ENCODE measurements at regions not wholly inside any gene's neighbourhood (a gene's known extent, or its start where the extent isn't known, plus 50 kb on each side); places are given as distances from the start of the nearest gene placed in this dataset.
"Not testable (repeated sequence)": the region's sequence is repeated elsewhere in the genome, so short reads cannot be mapped to it uniquely, and the experiment has no call there.

DNA sequence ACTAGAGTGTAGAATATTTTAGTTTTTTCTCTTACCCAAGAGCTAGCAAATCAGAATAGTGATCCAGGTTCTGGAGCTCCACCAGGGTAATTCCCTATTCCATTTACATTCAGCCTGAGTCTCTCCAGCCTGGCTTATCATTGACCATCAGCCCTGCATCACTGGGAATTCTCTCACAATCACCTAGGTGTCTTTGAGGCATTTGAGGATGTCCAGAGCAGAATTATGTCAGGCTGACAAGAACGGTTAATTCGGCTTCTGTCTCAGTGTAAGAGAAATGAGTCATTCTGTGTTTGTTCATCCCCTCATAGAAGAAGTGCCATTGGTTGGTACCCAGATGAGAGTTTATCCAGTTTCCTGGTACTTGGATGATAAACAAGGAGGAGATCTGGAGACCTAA lies 180.5 kb downstream of the ZNF737 start:
- no peak for DNase-seq

DNA sequence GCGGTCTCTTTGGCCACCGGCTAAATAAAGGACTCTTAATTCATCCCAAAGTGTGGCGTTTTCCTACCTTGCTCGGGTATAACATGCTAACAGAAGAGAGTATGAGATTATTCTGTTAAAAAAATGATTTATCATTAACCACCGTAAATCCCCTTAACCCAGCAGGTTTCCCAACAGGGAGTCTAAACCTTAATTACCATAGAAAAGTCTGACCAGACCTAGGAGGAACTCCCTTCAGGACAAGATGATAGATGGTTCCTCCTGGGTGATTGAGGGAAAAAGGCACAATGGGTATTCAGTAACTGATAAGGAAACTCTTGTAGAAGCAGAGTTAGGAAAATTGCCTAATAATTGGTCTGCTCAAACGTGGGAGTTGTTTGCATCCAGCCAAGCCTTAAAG lies 193.7 kb downstream of the ZNF737 start:
- no peak for DNase-seq

DNA sequence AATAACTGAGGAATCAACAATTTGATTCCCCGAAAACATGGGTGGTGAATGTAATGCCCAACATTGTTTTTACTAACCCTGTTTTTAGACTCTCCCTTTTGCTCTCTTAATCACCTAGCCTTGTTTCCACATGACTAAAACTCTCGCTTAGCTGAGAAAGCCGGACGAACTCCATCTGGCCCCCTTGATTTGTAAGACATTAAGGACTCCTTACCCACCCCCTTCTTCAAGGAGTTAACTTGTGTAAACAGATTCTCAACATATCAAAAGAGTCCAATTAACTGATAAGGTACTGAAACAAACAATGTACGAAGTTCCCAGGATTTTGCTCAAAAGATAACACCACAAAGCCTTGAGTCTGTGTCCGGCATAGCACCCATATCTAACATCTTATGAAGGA lies 194.3 kb downstream of the ZNF737 start:
- not testable (repeated sequence) for DNase-seq

DNA sequence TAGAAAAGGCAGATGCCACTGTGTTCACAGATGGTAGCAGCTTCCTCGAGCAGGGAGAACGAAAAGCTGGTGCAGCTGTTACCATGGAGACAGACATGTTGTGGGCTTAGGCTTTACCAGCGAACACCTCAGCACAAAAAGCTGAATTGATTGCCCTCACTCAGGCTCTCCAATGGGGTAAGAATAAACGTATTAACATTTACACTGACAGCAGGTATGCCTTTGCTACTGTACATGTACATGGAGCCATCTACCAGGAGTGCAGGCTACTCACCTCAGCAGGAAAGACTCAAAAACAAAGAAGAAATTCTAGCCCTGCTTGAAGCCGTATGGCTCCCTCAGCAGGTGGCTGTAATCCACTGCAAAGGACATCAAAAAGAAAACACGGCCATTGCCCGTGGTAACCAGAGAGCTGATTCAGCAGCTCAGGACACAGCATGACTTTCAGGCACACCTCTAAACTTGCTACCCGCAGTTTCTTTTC lies 197.7 kb downstream of the ZNF737 start:
- DNase-seq: peak in 1 of 2 donors; percentile 1

DNA sequence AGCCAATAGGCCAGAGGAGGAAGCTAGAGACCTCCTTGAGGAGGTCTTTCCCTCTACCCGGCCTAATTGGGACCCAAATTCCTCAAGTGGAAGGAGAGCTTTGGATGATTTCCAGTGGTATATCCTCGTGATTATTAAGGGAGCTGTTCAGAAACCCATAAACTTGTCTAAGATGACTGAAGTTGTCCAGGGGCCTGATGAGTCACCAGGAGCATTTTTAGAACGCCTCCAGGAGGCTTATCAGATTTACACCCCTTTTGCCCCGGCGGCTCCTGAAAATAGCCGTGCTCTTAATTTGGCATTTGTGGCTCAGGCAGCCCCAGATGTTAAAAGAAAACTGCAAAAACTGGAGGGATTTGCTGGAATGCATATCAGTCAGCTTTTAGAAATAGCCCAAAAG lies 198.1 kb downstream of the ZNF486 start:
- DNase-seq: no peak

DNA sequence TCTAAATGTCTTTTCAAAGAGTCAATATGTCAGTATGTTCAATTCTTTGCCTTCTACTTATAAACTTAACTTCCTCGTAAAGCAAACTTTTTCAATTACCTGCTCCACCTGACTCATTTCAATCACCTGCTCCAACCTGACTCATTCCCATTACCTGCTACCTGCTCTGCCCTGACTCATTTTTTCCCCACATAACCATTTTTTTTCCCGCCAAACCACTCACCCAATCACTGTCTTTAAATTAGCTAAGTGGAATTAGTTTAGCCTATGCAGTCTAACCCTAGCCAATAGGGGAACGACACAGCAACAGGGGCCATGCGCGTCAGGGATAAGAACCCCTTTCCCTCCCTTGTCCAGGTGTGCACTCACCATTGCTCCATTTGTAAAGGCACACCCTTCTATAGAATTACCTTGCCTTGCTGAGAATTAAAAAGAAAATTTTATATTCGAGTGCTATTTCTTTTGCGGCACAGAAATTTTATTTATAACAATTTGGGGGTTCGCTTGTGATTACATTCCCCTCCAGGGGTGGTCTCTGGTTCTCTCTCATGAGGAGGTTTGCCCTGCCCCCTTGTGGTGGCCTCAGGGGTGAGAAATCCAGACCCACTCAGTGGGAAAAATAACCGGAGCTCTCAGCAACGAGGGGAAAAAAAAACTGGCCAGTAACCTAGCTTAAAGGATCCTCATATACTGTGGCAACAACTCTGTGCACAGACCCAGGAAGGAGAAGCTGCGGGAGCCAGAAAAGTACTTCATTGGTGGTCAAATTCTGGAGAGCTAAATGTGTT lies 193.1 kb downstream of the ZNF486 start:
- DNase-seq: no peak

DNA sequence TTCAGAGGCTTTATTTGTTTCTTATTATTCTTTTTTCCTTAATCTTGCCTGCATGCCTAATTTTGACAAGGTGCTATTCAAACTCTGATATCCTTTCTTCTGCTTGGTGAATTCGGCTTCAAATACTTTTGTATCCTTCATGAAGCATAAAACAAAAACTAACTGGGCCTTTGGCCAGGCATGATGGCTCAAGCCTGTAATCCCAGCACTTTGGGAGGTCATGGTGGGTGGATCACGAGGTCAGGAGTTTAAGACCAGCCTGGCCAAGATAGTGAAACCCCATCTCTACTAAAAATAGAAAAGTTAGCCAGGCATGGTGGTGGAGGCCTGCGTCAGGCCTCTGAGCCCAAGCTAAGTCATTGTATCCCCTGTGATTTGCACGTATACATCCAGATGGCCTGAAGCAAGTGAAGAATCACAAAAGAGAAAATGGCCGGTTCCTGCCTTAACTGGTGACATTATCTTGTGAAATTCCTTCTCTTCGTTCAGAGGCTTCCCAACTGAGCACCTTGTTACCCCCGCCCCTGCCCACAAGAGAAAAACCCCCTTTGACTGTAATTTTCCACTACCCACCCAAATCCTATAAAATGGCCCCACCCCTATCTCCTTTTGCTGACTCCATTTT lies 191.9 kb downstream of the ZNF486 start:
- not testable (repeated sequence) for DNase-seq

DNA sequence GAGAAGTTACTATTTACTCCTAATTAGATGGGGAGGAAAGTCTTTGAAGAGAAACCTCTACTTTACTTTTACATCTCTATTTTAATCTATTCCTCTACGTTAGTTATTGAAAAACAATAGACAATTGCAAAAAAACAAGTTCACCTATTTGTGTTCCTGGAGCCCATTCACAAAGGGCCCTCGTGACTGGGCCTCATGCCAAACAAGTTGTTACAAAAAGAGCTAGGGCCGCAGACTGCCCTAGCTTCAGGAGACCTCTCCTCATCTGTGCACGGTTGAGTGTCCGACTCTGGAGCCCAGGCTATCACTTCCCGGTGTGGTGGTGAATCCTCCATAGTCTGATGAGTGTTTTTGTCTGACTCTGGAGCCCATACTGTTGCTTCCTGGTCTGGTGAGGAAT lies 190.9 kb downstream of the ZNF486 start:
- no peak for DNase-seq

DNA sequence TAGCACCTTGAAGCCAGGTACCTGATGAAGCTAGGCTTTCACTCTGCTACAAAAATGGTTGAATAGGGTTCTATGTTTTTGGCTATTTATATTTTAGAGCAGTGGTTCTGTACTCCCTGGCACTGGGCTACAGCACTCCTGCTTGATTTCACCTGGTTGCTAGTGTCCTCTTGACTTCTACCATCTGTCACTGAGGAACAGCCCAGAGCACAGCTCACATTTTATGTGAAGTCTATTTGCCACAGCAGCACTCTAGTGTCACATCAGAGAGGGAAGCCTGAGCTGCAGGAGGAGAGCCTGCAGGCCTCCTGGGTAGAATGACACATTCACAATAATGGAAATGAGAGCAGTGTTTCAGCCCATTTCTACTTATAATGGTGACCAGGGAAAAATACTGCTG lies 184.2 kb downstream of the ZNF486 start:
- no peak for DNase-seq

DNA sequence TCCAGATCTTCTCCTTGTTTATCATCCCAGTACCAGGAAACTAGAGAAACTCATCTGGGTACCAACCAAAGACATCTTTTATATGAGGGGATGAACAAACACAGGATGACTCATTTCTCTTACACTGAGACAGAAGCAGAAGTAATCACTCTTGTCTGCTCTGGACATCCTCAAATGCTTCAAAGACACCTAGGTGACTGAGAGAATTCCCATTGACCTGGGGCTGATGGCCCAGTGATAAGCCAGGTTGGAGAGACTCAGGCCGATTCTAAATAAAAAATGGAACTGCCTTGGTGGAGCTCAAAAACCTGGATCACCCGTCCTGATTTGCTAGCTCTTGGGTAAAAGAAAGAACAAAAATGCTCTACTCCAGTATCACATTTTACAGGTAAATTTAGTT lies 182.2 kb downstream of the ZNF486 start:
- no peak for DNase-seq

DNA sequence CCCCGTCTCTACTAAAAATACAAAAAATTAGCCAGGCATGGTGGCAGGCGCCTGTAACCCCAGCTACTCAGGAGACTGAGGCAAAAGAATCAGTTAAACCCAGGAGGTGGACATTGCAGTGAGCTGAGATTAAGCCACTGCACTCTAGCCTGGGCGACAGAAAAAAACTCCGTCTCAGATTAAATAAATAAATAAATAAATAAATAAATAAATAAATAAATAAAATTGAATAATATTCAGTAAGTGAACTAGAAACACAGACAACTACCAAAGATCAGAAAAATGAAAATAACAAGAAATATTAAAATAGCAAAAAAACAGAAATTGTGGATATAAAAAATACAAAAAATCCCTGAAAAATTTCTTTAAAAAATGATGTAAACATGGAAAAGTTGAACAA lies 172.4 kb downstream of the ZNF486 start:
- no peak for DNase-seq

DNA sequence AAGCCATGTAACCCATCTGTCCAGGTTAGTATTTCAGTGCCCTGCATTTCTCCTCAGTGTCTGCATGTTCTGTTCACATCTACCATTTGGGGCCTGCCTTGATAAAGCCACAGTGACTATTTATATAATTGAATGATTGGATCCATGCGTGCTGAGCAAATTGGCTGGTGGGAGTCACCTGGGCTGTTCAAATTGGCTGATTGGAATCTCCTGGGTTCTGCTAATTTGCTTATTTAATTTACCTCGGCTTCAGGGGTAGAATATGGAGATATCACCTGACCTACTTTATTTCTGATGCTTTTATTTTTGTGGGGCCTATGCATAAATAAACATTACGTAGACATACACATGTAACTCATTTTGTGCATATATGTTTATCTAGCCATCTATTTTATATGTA lies 167.7 kb downstream of the ZNF486 start:
- no peak for DNase-seq

DNA sequence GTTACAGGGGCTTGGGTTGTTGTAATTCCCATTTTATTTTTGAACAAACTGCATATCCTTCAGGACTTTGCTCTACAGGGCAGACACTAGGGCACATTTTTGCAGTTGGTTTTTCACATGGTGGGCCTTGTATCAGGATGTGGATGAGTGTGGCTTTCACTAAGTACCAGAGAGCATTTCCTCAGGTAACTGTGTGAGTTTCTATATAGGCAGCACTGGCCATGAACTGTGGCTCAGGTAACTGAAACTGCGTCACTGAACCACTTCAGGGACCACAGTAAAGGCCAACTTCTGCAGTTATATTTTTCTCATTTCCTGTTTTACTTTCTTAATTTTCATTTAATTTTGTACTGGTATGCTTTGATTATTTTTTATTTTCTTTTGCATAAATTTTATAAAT lies 166.5 kb downstream of the ZNF486 start:
- no peak for DNase-seq

DNA sequence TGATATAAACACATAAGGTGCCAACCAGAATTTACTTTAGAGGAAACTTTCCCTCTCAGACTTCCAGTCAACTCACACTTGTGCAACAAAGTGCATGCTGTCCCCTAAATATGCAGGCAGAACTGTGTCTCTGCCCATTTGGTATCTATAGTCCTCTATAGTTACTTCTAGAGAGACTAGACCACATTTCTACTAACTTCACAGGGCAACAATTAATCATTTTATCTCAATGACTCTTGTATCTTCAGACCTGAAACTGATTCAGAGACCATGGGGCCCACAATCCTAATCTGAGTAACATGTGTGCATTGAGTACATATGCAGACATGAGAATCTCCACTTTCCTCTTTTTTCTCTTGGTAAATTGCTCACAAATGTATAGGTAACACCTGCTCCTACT lies 158.1 kb downstream of the ZNF486 start:
- DNase-seq: no peak

DNA sequence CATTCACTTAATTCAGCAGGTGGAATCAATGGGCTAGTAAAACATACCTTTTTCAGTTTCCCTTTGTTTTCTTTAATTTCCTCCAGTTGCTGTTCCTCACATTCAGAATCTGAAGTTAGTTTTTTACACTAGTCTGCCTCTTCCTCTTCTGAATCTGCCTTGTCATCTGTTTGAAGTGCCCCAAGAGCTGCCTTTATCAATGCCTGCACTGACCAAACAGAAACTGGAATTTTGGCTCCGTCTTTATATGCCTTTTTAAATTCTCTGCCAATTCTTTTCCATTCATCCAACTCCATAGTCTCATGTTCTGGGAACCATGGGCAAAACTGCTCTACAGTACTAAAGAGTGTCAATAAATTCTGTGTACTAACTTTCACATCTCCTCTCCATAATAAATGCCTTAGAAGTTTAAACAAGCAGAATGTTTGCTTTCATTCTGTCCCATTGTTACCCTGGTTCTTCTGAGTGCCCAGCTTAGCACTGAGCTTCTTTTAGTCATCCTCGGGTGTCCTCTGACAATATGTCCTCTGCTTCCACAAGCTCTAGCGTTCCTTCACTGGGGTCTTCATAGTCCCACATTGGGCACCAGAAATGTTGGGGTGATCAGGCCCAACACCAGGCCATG lies 154.2 kb downstream of the ZNF486 start:
- no peak for DNase-seq

DNA sequence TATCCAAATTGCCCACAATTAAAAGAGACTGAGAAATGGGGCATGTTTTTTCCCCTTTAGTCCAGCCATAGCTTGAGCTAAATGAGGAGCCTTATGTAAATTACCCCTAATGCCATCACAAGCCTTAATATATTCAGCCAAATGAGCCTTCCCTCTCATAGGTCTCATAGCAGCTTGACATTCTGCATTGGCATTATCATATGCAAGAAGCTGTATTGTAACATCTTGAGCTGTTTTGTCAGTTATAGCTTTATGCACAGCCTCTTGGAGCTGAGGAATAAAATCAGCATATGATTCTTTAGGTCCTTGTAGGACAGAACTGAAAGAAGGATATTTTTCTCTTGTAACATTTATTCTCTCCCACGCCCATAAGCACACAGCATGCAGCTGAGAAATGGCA lies 153.2 kb downstream of the ZNF486 start:
- no peak for DNase-seq

DNA sequence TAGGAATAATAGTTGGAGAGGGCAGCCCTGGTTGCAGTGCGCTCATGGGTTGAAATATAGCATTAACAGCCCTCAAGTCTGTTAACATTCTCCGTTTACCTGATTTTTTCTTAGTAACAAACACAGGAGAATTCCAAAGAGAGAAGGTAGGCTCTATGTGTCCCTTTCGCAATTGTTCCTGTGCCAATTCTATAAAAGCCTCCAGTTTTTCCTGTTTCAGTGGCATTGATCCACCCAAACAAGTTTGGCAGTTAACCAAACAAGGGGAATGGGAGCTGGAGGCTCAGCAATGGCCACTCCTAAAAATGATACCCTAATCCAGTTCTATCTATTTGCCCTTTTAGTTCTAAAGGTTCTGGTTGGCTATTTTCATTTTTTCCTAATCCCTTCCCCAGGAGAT lies 151.6 kb downstream of the ZNF486 start:
- DNase-seq: no peak

DNA sequence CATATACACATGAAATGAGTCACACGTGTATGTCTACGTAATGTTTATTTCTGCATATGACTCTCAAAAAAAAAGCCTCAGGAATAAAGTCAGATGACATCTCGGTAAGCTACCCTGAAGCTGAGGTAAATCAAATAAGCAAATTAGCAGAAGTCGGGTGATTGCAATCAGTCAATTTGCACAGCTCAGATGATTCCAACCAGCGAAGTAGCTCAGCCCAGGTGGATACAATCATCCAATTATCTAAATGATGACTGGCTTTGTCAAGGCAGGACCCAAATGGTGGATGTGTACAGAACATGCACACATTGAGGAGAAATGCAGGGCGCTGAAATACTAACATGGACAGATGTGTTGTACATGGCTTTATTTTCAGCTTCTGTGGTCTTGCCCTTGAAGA lies 148.5 kb downstream of the ZNF486 start:
- DNase-seq: no peak

DNA sequence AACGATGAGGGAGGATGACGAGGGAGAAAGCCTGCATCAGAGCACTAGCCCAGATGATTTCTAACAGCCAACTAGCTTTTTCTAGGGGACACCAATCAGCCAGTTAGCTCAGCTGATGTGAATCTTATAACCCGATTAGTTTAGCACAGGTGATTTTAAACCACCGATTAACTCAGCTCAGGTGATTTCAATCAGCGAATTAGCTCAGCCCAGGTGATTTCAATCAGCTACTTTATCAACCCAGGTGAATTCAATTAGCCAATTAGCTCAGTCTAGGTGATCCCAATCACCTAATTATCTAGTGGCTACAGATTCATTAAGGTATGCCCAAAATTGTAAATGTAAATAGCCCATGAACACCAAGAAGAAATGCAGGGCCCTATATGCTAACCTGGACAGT lies 146.9 kb downstream of the ZNF486 start:
- no peak for DNase-seq

DNA sequence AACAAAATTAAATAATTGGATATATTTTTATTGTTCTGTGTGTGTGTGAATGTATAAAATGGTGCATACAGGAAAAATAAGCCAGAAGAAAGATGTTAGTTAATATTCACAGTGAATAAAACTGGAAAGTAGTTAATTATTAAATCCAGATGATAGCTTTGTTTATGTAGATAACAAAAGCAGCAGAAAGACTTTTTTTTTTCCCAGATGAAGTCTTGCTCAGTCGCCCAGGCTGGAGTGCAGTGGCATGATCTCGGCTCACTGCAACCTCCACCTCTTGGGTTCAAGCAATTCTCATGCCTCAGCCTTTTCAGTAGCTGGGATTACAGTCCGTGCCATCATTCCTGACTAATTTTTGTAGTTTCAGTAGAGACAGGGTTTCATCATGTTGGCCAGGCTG lies 140.1 kb downstream of the ZNF486 start:
- no peak for DNase-seq

DNA sequence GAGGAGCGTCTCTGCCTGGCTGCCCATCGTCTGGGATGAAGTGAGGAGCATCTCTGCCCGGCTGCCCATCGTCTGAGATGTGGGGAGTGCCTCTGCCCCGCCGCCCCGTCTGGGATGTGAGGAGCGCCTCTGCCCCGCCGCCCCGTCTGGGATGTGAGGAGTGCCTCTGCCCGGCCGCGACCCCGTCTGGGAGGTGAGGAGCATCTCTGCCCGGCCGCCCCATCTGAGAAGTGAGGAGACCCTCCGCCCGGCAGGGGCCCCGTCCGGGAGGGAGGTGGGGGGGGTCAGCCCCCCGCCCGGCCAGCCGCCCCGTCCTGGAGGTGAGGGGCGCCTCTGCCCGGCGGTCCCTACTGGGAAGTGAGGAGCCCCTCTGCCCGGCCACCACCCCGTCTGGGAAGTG lies 129.3 kb downstream of the ZNF486 start:
- not testable (repeated sequence) for DNase-seq

DNA sequence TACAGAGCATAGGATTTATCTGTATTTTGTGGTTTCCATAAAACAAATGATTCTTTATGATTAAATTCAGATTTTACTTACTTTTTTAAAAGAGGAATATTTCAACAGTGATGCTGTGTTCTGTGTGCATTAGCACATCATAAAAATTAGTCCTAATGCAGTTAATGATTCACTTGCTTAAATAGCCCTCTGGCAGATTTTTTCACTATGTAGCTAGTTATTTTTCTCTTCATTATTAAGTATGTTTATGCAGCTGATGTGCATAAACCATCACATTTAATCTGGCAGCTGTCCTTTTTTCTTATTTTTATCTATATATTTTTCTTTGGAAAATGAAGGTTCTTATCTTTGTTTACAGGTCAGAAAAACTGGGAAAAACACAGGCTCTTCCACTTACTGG lies 127.2 kb downstream of the ZNF486 start:
- DNase-seq: no peak

DNA sequence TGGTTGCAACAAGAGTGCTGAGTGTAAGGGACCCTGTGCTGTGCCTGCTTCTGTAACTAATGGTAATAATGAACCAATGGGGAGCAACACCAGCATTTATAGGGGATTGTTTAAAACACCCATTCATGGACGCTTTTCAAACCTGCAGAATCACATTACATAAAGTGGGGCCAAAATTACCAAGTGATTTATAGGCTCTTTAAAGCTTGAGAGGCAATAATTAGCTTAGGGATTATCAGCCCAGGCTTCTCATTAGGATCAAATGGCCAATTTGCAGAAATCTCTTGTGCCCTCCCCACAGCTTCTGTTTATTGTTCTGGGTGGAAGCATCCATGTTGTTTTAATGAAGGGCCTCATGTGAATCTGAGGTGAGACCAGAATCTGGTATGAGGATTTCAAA lies 125.5 kb downstream of the ZNF486 start:
- not testable (repeated sequence) for DNase-seq

DNA sequence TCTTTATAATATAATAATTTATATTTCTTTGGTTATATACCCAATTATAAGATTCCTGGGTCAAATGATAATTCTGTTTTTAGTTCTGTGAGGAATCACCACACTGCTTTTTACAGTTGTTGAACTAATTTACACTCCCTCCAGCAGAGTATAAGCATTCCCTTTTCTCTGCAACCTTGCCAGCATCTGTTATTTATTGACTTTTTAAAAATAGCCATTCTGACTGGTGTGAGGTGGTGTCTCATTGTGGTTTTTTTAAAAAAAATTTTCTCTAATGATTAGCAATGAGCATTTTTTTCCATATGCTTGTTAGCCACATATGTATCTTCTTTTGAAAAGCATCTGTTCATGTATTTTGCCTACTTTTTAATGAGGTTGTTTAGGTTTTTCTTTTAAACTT lies 122.2 kb downstream of the ZNF486 start:
- DNase-seq: no peak
